ENCODE measurements at regions not wholly inside any gene's neighbourhood (a gene's known extent, or its start where the extent isn't known, plus 50 kb on each side); places are given as distances from the start of the nearest gene placed in this dataset.

DNA sequence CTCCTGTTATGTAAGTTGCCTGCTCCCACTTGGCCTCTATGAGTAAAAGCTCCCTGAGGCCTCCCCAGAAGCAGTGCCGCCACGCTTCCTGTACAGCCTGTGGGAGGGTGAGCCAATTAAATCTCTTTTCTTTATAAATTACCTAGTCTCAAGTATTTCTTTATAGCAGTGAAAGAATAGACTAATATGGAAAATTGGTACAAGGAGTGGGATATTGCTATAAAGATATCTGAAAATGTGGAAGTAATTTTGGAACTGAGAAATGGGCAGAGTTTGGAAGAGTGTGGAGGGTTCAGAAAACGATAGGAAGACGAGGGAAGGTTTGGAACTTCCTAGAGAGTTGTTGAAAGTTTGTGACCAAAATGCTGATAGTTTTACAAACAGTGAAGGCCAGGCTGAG lies 572.3 kb downstream of the MATN1 start:
- TF ChIP-seq GATA3 (IDR thresholded peaks at IDR 0.05; ENCODE audit: low read depth, low read length) (no peak), GATA2 (IDR thresholded peaks at IDR 0.05; ENCODE audit: low read depth, low read length) (no peak)

Measured in SH-SY5Y (cell line).